PFSK-1 (cell line): ENCODE measurements at regions not wholly inside any gene's neighbourhood (a gene's known extent, or its start where the extent isn't known, plus 50 kb on each side); places are given as distances from the start of the nearest gene placed in this dataset.

Source experiments
- POLR2AphosphoS5 ChIP-seq: IDR thresholded peaks from 2 replicates; pipeline ENCODE4 v1.6.1; 2012; ENCODE audit warnings: low read depth, mild to moderate bottlenecking, control low read depth, low read length, moderate library complexity
- SIN3A ChIP-seq: IDR thresholded peaks from 2 replicates; pipeline ENCODE4 v1.6.1; 2012; ENCODE audit warnings: mild to moderate bottlenecking, low read length, moderate library complexity, borderline replicate concordance; ENCODE audit not compliant: insufficient read depth
- TAF1 ChIP-seq: IDR thresholded peaks from 2 replicates; pipeline ENCODE4 v1.6.1; 2012; ENCODE audit warnings: low read length, control low read depth, borderline replicate concordance; ENCODE audit not compliant: insufficient read depth
- TF ChIP-seq, protein P1 (sequence below), 2 experiments: IDR thresholded peaks; 2 replicates each; pipeline versions ENCODE4 v1.6.1 to v1.8.0; 2011 to 2012; ENCODE audit warnings: low read depth in 2 of 2, low read length in 2 of 2, control low read depth in 1 of 2, inconsistent platforms in 1 of 2, mild to moderate bottlenecking in 1 of 2, moderate library complexity in 1 of 2; ENCODE audit not compliant: insufficient read depth in 1 of 2

DNA sequence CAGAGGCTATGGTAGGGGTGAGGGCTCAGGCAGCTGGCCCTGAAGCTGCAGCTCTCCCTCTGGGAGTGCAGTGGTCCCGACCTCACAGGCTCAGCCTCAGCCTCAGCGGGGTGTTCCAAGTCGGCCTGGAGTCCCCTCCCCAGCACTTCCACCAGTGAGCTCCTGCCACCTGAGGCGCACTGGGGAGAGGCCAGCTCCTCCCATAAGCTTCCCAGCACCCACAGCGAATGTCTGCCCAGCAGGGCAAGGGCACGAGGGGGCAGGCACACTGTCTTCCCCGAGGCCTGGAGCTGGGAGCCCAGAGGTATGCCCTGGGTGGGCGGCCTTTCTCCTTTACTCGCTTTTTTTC lies 53.2 kb upstream of the SLCO4A1 start:
- TF ChIP-seq TAF1 (no peak), POLR2AphosphoS5 (no peak), SIN3A (no peak)
- TF ChIP-seq, protein P1, sequence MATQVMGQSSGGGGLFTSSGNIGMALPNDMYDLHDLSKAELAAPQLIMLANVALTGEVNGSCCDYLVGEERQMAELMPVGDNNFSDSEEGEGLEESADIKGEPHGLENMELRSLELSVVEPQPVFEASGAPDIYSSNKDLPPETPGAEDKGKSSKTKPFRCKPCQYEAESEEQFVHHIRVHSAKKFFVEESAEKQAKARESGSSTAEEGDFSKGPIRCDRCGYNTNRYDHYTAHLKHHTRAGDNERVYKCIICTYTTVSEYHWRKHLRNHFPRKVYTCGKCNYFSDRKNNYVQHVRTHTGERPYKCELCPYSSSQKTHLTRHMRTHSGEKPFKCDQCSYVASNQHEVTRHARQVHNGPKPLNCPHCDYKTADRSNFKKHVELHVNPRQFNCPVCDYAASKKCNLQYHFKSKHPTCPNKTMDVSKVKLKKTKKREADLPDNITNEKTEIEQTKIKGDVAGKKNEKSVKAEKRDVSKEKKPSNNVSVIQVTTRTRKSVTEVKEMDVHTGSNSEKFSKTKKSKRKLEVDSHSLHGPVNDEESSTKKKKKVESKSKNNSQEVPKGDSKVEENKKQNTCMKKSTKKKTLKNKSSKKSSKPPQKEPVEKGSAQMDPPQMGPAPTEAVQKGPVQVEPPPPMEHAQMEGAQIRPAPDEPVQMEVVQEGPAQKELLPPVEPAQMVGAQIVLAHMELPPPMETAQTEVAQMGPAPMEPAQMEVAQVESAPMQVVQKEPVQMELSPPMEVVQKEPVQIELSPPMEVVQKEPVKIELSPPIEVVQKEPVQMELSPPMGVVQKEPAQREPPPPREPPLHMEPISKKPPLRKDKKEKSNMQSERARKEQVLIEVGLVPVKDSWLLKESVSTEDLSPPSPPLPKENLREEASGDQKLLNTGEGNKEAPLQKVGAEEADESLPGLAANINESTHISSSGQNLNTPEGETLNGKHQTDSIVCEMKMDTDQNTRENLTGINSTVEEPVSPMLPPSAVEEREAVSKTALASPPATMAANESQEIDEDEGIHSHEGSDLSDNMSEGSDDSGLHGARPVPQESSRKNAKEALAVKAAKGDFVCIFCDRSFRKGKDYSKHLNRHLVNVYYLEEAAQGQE (IDR thresholded peaks at IDR 0.05; ENCODE audit: insufficient read depth in 1 of 2, low read depth in 2 of 2, low read length in 2 of 2), result no peak
